Ovary (tissue), 7 donors: ENCODE measurements at regions not wholly inside any gene's neighbourhood (a gene's known extent, or its start where the extent isn't known, plus 50 kb on each side); places are given as distances from the start of the nearest gene placed in this dataset.
"Not testable (repeated sequence)": the region's sequence is repeated elsewhere in the genome, so short reads cannot be mapped to it uniquely, and the experiment has no call there.

Source experiments
- DNase-seq, 5 donors: peaks; one replicate each; pipeline ENCODE4 v3.0.0-alpha.2; 2019 to 2020
- H3K27ac ChIP-seq, 2 donors: fragments of 200-600 bp; one replicate each; pipeline versions ENCODE4 v1.5.1 to v1.8.0; 2019 to 2022
- H3K27me3 ChIP-seq: fragments of 200-600 bp; one replicate; pipeline ENCODE4 v1.8.0; 2022
- H3K36me3 ChIP-seq: fragments of 200-600 bp; sonication (generic); one replicate; pipeline ENCODE4 v1.5.1; 2019
- H3K4me1 ChIP-seq: one replicate; pipeline ENCODE4 v1.8.1; 2013; ENCODE audit warnings: mild to moderate bottlenecking, moderate library complexity; ENCODE audit not compliant: insufficient read depth
- H3K4me3 ChIP-seq: fragments of 200-600 bp; sonication (generic); one replicate; pipeline ENCODE4 v1.5.1; 2017
- H3K9me3 ChIP-seq, 2 donors: fragments of 200-600 bp in 1 of 2; sonication (generic) in 1 of 2; one replicate each; pipeline versions ENCODE4 v1.5.1 to v1.8.1; 2013 to 2019; ENCODE audit warnings: mild to moderate bottlenecking in 1 of 2, moderate library complexity in 1 of 2
- EP300 ChIP-seq: sonication (generic); formaldehyde crosslinking; IDR thresholded peaks from one replicate; pipeline ENCODE4 v1.6.1; 2017; ENCODE audit warnings: antibody characterized with exemption
- POLR2A ChIP-seq: fragments of 450-650 bp; IDR thresholded peaks from one replicate; pipeline ENCODE4 v1.6.1; 2017; ENCODE audit warnings: antibody characterized with exemption, mild to moderate bottlenecking, moderate library complexity
- whole genome bisulfite sequencing, 3 donors: extraction: QIAGEN DNeasy Blood & Tissue Kit in 1 of 3; methylation state at CpG; one replicate each; pipeline versions ENCODE4 v1.1.5 to v1.1.7; 2013 to 2017; 5-methylcytosine and 5-hydroxymethylcytosine counted together
- intact Hi-C, 4 donors: fragments of 100-400 bp; cut with DNase I; formaldehyde crosslinking; loops; one replicate each; pipeline versions ENCODE4 v1.11.0 to v1.15.1; 2022 to 2023
- TF ChIP-seq, protein P1 (sequence below), 3 donors: fragments of 450-650 bp in 2 of 3; fragments of 200-600 bp in 1 of 3; IDR thresholded peaks; one replicate each; pipeline versions ENCODE4 v1.5.1 to v1.8.0; 2016 to 2022; ENCODE audit warnings: antibody characterized with exemption in 3 of 3, mild to moderate bottlenecking in 1 of 3
- donor health status: DM: no; HTN: no; CAD: no; lungs with moderate emphysema.
- donor health status: DM: no; HTN: no; CAD: no.
- donor health status: Bipolar disorder and iron deficiency.
- donor health status: DM: no; HTN: no; CAD: no.
- donor health status: DM: yes; HTN: yes; CAD: no.

DNA sequence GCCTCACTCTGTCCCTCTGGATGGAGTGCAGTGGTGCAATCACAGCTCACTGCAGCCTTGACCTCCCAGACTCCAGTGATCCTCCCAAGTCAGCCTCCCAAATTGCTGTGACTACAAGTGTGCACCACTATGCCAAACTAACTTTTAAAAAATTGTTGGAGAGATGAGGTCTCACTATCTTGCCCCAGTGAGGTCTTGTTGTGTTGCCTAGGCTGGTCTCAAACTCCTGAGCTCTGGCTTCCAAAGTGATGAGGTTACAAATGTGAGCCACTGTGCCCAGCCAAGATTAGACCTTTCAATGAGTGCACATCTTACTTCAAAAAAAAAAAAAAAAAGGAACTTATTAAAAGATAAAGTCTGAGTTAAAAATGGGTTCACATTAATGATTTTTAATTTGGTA lies 1838.1 kb upstream of the DEFB115 start:
- H3K9me3 ChIP-seq = no peaks in the 10 kb centered on the region
- intact Hi-C loops = no loop called here
- TF ChIP-seq, protein P1, sequence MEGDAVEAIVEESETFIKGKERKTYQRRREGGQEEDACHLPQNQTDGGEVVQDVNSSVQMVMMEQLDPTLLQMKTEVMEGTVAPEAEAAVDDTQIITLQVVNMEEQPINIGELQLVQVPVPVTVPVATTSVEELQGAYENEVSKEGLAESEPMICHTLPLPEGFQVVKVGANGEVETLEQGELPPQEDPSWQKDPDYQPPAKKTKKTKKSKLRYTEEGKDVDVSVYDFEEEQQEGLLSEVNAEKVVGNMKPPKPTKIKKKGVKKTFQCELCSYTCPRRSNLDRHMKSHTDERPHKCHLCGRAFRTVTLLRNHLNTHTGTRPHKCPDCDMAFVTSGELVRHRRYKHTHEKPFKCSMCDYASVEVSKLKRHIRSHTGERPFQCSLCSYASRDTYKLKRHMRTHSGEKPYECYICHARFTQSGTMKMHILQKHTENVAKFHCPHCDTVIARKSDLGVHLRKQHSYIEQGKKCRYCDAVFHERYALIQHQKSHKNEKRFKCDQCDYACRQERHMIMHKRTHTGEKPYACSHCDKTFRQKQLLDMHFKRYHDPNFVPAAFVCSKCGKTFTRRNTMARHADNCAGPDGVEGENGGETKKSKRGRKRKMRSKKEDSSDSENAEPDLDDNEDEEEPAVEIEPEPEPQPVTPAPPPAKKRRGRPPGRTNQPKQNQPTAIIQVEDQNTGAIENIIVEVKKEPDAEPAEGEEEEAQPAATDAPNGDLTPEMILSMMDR (IDR thresholded peaks at IDR 0.05) = no peak
- TF ChIP-seq POLR2A (no peak), EP300 (no peak)

DNA sequence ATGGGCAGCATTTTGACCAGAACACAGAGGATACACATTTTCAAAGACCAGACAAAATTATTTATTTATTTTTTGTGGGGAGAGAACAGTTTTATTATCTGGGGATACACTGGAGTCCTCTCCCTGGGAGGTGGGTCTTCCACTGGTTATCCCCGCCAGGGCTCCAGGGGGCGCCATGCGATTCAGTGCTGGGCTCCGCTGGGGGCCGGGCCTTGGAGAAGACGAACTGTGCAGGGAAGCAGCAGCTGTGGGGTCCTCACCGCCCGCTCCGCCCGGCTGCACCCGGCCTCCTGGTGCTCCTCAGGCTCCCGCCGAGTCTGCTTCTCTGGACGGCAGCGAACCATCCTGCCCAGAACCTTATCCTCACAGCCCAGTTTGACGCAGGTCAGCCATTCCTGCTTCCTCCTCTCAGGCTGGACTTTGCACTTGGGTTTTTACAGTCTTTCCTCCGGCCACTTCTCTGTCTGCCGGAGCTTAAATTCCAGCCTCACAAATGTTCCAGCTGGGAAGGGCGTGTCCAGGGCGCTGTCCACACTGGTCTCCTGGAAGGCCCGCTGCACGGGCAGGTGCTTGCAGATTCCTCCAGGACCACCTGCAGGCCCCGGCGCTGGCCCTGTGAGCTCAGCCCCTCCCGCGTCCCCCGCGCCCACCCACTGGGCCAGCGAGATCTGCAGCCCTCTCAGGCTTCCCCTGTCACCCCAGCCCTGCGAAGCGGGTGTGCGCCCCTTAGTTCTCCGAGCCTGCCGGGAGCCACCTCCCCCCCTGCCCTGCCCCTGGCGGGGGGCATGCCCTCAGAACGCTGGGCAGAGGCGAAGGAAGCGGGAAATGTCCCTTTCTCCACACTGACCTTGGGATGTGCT lies 1830.0 kb upstream of the DEFB115 start:
- Histone ChIP-seq H3K27ac (no peak overlapping the region), H3K27me3 (no peaks in the 10 kb centered on the region), H3K4me1 (no peaks in the 10 kb centered on the region), H3K36me3 (no peaks in the 10 kb centered on the region), H3K9me3 (no peaks in the 10 kb centered on the region), H3K4me3 (no peak overlapping the region)
- intact Hi-C loops = no loop called here
- no peak for DNase-seq
- TF ChIP-seq, protein P1 (IDR thresholded peaks at IDR 0.05) = no peak
- TF ChIP-seq POLR2A (no peak), EP300 (no peak)
- WGBS, 3 donors = 38 to 75% (median 54%) methylated on average over 37 to 38 of the region's 38 CpGs

More for the DNA sequence above, 1838.1 kb upstream of the DEFB115 start:
- H3K4me3 ChIP-seq = no peak overlapping the region
- H3K27ac ChIP-seq = no peak overlapping the region
- H3K27me3 ChIP-seq = no peaks in the 10 kb centered on the region
- DNase-seq = no peak
- H3K36me3 ChIP-seq = no peaks in the 10 kb centered on the region
- no peaks in the 10 kb centered on the region for H3K4me1 ChIP-seq

DNA sequence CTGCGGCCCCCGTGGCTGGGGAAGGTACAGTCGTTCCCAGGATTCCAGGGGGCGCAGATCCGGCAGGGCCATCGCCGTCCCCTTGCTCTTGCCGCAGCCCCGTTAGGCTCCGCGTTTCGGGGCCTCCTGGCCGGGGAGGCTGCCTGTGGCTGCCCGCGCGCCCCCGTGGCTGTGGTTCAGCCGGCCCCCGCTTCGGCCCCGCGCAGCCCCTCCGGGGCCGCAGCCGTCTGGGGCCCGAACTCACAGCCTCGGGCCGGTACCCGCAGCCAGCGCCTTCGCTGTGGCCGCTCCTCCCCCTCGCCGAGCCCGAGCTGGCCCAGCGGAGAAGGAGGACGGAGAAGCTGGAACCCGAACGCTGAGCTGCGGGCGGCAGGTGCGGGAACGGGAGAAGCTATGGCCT lies 1826.9 kb upstream of the DEFB115 start:
- H3K4me3 ChIP-seq = no peak overlapping the region
- intact Hi-C loops = no loop called here
- H3K27me3 ChIP-seq = no peaks in the 10 kb centered on the region
- DNase-seq = no peak
- no peaks in the 10 kb centered on the region for H3K9me3 ChIP-seq
- 38 to 69% (median 44%) methylated on average over 29 to 43 of the region's 43 CpGs for WGBS, 3 donors
- H3K36me3 ChIP-seq = no peaks in the 10 kb centered on the region
- TF ChIP-seq, protein P1 (IDR thresholded peaks at IDR 0.05) = no peak
- TF ChIP-seq EP300 (no peak), POLR2A (no peak)
- no peaks in the 10 kb centered on the region for H3K4me1 ChIP-seq
- no peak overlapping the region for H3K27ac ChIP-seq

DNA sequence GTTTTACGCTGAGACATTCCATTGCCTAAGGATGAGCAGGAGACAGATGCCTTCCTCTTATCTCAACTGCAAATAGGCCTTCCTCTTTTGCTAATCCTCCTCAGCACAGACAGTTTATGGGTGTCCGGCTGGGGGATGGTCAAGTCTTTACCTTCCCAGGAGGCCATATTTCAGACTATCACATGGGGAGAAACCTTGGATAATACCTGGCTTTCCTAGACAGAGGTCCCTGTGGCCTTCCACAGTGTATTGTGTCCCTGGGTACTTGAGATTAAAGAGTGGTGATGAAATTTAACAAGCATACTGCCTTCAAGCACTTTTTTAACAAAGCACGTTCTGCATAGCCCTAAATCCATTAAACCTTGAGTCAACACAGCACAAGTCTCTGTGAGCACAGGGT lies 1816.7 kb upstream of the DEFB115 start:
- H3K4me1 ChIP-seq, H3K9me3 ChIP-seq, H3K27ac ChIP-seq, intact Hi-C loops, H3K27me3 ChIP-seq, H3K4me3 ChIP-seq, H3K36me3 ChIP-seq, DNase-seq: not testable (repeated sequence)
- WGBS, 3 donors = 57 to 65% (median 58%) methylated on average over 3 of the region's 3 CpGs

DNA sequence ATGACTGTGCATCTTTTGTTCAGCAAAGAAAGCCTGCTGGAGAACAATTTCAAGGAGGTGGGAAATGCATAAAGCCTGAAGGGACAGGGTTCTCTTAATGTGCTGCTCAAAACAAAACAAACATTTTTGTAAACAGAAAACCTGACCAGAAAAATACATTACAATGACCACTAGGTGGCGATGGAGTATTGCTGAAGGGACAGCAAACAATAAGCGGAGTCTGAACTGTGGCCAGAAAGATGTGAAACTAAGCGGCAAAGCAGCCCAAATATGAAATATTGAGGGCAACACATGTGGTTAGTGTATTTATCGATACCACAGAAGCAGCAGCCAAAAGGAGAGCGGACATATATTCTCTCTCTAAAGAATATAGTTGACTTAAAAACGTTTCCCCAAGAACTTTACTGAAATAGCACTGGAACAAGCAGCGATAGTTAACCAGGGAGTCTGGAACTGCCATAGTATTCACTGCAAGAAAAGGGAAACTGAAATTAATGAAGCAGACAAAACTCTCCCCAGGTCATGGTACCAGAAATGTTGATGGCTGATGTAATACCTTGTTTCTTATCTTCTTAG lies 1814.2 kb upstream of the DEFB115 start:
- H3K4me3 ChIP-seq, H3K9me3 ChIP-seq, H3K27ac ChIP-seq, H3K4me1 ChIP-seq, H3K36me3 ChIP-seq, intact Hi-C loops, DNase-seq, H3K27me3 ChIP-seq: not testable (repeated sequence)
- TF ChIP-seq, protein P1 (IDR thresholded peaks at IDR 0.05) = peak in 2 of 3 donors; percentile 39 to 54
- 3 to 19% (median 7%) methylated on average over 7 of the region's 7 CpGs for WGBS, 3 donors
